Epithelial cell of esophagus (primary cell): ENCODE measurements at regions not wholly inside any gene's neighbourhood (a gene's known extent, or its start where the extent isn't known, plus 50 kb on each side); places are given as distances from the start of the nearest gene placed in this dataset.

Experiments used
- DNase-seq: peaks from one replicate; pipeline ENCODE4 v3.0.0; 2010; ENCODE audit warnings: low read depth
- H3K4me3 ChIP-seq: 2 replicates; pipeline ENCODE4 v1.5.1; 2011; ENCODE audit warnings: mild to moderate bottlenecking, low read length, control low read depth
- CTCF ChIP-seq: IDR thresholded peaks from 2 replicates; pipeline ENCODE4 v1.5.1; 2011; ENCODE audit warnings: low read depth, mild to moderate bottlenecking, low read length, control low read depth, inconsistent platforms; ENCODE audit not compliant: insufficient read depth; ENCODE audit errors: missing control alignments

GRCh38 chr9:88826771-88827181 is 164.5 kb upstream of the S1PR3 start:
- no peak for TF ChIP-seq CTCF
- DNase-seq = no peak
- no peak overlapping the region for H3K4me3 ChIP-seq

- DNase-seq = no peak
- TF ChIP-seq CTCF = no peak
- no peak overlapping the region for H3K4me3 ChIP-seq
These were observed 163.2 kb upstream of the S1PR3 start for GRCh38 chr9:88828018-88828417.

GRCh38 chr9:88828492-88828974 is 162.7 kb upstream of the S1PR3 start:
- no peak for TF ChIP-seq CTCF
- DNase-seq = no peak
- no peak overlapping the region for H3K4me3 ChIP-seq

GRCh38 chr9:88829276-88829675 is 162.0 kb upstream of the S1PR3 start:
- no peak overlapping the region for H3K4me3 ChIP-seq
- DNase-seq = peak; percentile 14
- no peak for TF ChIP-seq CTCF

- H3K4me3 ChIP-seq = no peak overlapping the region
- DNase-seq = no peak
- TF ChIP-seq CTCF = no peak
These were observed 159.4 kb upstream of the S1PR3 start for GRCh38 chr9:88831713-88832407.

GRCh38 chr9:88833946-88834345 is 157.3 kb upstream of the S1PR3 start:
- H3K4me3 ChIP-seq = no peak overlapping the region
- TF ChIP-seq CTCF = no peak
- DNase-seq = peak; percentile 57

- no peak for TF ChIP-seq CTCF
- DNase-seq = no peak
- H3K4me3 ChIP-seq = no peak overlapping the region
These were observed 156.2 kb upstream of the S1PR3 start for GRCh38 chr9:88835038-88835466.
